HFFc6 (cell line): ENCODE measurements at regions not wholly inside any gene's neighbourhood (a gene's known extent, or its start where the extent isn't known, plus 50 kb on each side); places are given as distances from the start of the nearest gene placed in this dataset.
A peak's percentile ranks its signal among the peaks of the same experiment; 100 is the strongest.

ENCODE experiments used
- DNase-seq: peaks from one replicate; pipeline ENCODE4 v3.0.0-alpha.2; 2018
- H3K27ac Mint-ChIP-seq: 2 replicates; pipeline ENCODE4 v1.8.0; 2020; ENCODE audit warnings: mild to moderate bottlenecking, mixed read lengths
- H3K27me3 Mint-ChIP-seq: 2 replicates; pipeline ENCODE4 v1.8.0; 2021; ENCODE audit warnings: mild to moderate bottlenecking, moderate library complexity, mixed read lengths; ENCODE audit not compliant: insufficient read depth
- H3K36me3 Mint-ChIP-seq: 2 replicates; pipeline ENCODE4 v1.8.0; 2021; ENCODE audit warnings: low read depth, mixed read lengths
- H3K4me1 Mint-ChIP-seq: 2 replicates; pipeline ENCODE4 v1.8.0; 2020; ENCODE audit warnings: low read depth, mixed read lengths
- H3K4me3 Mint-ChIP-seq: 2 replicates; pipeline ENCODE4 v1.8.0; 2020; ENCODE audit warnings: mild to moderate bottlenecking, moderate library complexity, mixed read lengths
- H3K9me3 Mint-ChIP-seq: 2 replicates; pipeline ENCODE4 v1.8.0; 2020; ENCODE audit warnings: mild to moderate bottlenecking, mixed read lengths
- CTCF ChIP-seq: fragments of 200-600 bp; sonication (generic); IDR thresholded peaks from 2 replicates; pipeline ENCODE4 v1.5.0; 2021; ENCODE audit warnings: antibody characterized with exemption, mild to moderate bottlenecking

- no peak overlapping the region for H3K4me3 Mint-ChIP-seq
- H3K27ac Mint-ChIP-seq: no peak overlapping the region
- no peaks in the 10 kb centered on the region for H3K9me3 Mint-ChIP-seq
- peaks cover 33% of the 10 kb centered on the region for H3K4me1 Mint-ChIP-seq
- DNase-seq: no peak
- H3K36me3 Mint-ChIP-seq: no peaks in the 10 kb centered on the region
- no peaks in the 10 kb centered on the region; the same call in 1 of the 2 replicates for H3K27me3 Mint-ChIP-seq
- TF ChIP-seq CTCF: no peak
These were observed 93.0 kb upstream of the EGFL6 start for GRCh38 chrX:13476384-13476783.

GRCh38 chrX:13474164-13474516 is 95.3 kb upstream of the EGFL6 start:
- no peaks in the 10 kb centered on the region for H3K36me3 Mint-ChIP-seq

GRCh38 chrX:13473442-13474163 is 95.8 kb upstream of the EGFL6 start:
- Mint-ChIP-seq H3K27ac (peak overlapping the region; percentile 86), H3K4me1 (peaks cover 47% of the 10 kb centered on the region), H3K36me3 (no peaks in the 10 kb centered on the region), H3K27me3 (no peaks in the 10 kb centered on the region; the same call in 1 of the 2 replicates), H3K4me3 (peak overlapping the region; percentile 79; the same call in 1 of the 2 replicates), H3K9me3 (no peaks in the 10 kb centered on the region)
- no peak for DNase-seq
- TF ChIP-seq CTCF: no peak

More at GRCh38 chrX:13474164-13474516, 95.3 kb upstream of the EGFL6 start:
- Mint-ChIP-seq H3K27me3 (no peaks in the 10 kb centered on the region; the same call in 1 of the 2 replicates), H3K4me3 (peak overlapping the region; percentile 79; the same call in 1 of the 2 replicates), H3K27ac (peak overlapping the region; percentile 86), H3K4me1 (peaks cover 47% of the 10 kb centered on the region), H3K9me3 (no peaks in the 10 kb centered on the region)
- no peak for TF ChIP-seq CTCF
- DNase-seq: no peak

GRCh38 chrX:13472975-13473374 is 96.4 kb upstream of the EGFL6 start:
- Mint-ChIP-seq H3K4me3 (peak overlapping the region; percentile 79; the same call in 1 of the 2 replicates), H3K9me3 (no peaks in the 10 kb centered on the region), H3K27ac (peak overlapping the region; percentile 86; the same call in 1 of the 2 replicates), H3K27me3 (no peaks in the 10 kb centered on the region; the same call in 1 of the 2 replicates), H3K36me3 (no peaks in the 10 kb centered on the region), H3K4me1 (peaks cover 47% of the 10 kb centered on the region)
- no peak for DNase-seq
- TF ChIP-seq CTCF: no peak; the same call in 1 of the 2 replicates

- H3K4me1 Mint-ChIP-seq: peaks cover 49% of the 10 kb centered on the region
- H3K9me3 Mint-ChIP-seq: no peaks in the 10 kb centered on the region
- no peaks in the 10 kb centered on the region for H3K36me3 Mint-ChIP-seq
- no peak for TF ChIP-seq CTCF
- H3K4me3 Mint-ChIP-seq: peak overlapping the region; percentile 7; the same call in 1 of the 2 replicates
- H3K27me3 Mint-ChIP-seq: no peaks in the 10 kb centered on the region; the same call in 1 of the 2 replicates
- DNase-seq: no peak
- peak overlapping the region; percentile 24 for H3K27ac Mint-ChIP-seq
These were observed 98.1 kb upstream of the EGFL6 start for GRCh38 chrX:13471269-13471668.
